Gastroesophageal sphincter (tissue), 3 donors: ENCODE measurements at regions not wholly inside any gene's neighbourhood (a gene's known extent, or its start where the extent isn't known, plus 50 kb on each side); places are given as distances from the start of the nearest gene placed in this dataset.

Source experiments
- CTCF ChIP-seq, 4 experiments: fragments of 200-600 bp in 2 of 4; fragments of 450-650 bp in 2 of 4; sonication (generic) in 1 of 4; IDR thresholded peaks; one replicate each; pipeline ENCODE4 v1.5.1; 2017 to 2019; ENCODE audit warnings: antibody characterized with exemption in 4 of 4, mild to moderate bottlenecking in 2 of 4, moderate library complexity in 2 of 4
- EP300 ChIP-seq: sonication (generic); formaldehyde crosslinking; IDR thresholded peaks from one replicate; pipeline ENCODE4 v1.6.1; 2017; ENCODE audit warnings: antibody characterized with exemption, mild to moderate bottlenecking
- POLR2A ChIP-seq, 2 donors: fragments of 450-650 bp; IDR thresholded peaks; one replicate each; pipeline ENCODE4 v1.6.1; 2017; ENCODE audit warnings: antibody characterized with exemption in 2 of 2, mild to moderate bottlenecking in 2 of 2, moderate library complexity in 1 of 2
- POLR2AphosphoS5 ChIP-seq: sonication (generic); formaldehyde crosslinking; IDR thresholded peaks from one replicate; pipeline ENCODE4 v1.6.1; 2017; ENCODE audit warnings: antibody characterized with exemption

GRCh38 chr2:215835231-215835630, 178.1 kb downstream of the MREG start:
- TF ChIP-seq CTCF (IDR thresholded peaks at IDR 0.05) (no peak), POLR2AphosphoS5 (no peak), EP300 (no peak), POLR2A (IDR thresholded peaks at IDR 0.05) (no peak)
